Urothelium cell line (cell line): ENCODE measurements at regions not wholly inside any gene's neighbourhood (a gene's known extent, or its start where the extent isn't known, plus 50 kb on each side); places are given as distances from the start of the nearest gene placed in this dataset.
A peak's percentile ranks its signal among the peaks of the same experiment; 100 is the strongest.

Source experiments
- DNase-seq: peaks from one replicate; pipeline ENCODE4 v3.0.0; 2011; ENCODE audit warnings: low spot score, mixed read lengths
- FAIRE-seq: peaks from 2 replicates; lab custom pipeline; 2011; peaks lifted over from hg19 to GRCh38; lab: Jason Lieb, UNC

- DNase-seq (no peak), FAIRE-seq (no peak)
Observed at GRCh38 chr3:181764544-181764943, 52.8 kb downstream of the SOX2 start.

GRCh38 chr3:181770296-181770695, 58.6 kb downstream of the SOX2 start:
- FAIRE-seq (no peak), DNase-seq (no peak)

DNA sequence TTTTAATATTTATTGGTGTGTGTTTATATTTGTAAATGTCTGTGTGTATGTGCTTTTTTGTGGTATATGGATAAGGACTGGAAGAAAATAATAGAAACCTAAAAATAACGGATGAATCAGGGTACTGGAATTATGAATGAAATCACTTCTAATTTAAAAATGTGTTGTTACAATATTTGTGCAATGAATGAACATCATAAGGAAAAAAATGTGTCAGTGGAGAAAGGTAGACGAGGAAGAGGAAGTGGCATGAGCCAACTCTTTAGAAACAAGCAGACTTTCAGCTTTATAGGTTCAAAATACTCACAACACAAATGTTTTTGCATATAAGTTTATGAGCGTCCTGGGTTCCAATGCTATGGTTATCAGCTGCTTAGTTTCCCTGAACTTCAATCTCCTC, 59.4 kb downstream of the SOX2 start:
- no peak for FAIRE-seq
- DNase-seq, result no peak

DNA sequence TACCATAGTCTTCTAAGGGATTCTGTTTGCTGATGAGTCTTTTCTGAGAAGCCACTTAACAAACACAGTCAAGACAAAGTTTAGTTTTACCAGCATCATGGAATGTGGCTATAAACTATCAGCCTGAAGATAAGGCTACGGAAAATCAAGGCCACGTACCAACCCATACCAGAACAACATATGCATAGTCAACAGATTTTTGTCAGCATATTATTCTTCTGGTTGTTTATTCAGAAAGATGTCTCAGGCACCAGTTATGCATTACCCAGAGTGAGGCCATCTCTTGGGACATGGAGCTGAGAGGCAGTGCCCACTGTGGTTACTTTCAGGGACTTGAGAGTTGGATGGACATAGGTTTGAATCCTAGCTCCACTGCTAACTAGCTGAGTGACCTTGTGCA, 60.4 kb downstream of the SOX2 start:
- FAIRE-seq (no peak), DNase-seq (no peak)

GRCh38 chr3:181773921-181774320, 62.2 kb downstream of the SOX2 start:
- FAIRE-seq (no peak), DNase-seq (no peak)

- FAIRE-seq (no peak), DNase-seq (peak; percentile 51)
Observed at GRCh38 chr3:181782306-181782954, 70.7 kb downstream of the SOX2 start.

DNA sequence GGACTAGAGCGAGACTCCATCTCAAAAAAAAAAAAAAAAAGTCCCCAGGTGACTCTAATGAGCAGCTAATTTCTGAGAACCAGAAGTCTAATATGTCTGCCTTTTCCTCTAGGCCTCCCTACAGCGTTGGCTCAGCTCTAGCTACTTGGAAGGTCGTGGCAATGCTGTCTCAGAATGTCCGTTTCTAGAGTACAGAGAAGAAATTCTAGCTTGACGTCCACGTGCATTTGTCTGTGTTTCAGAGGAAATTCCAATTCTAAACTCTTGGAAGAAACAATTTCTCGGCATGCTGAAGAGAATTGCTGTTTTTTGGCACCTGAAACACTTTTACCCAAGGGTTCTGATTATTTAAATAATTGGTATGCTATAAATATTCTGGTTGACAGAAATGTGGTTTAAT, 78.8 kb downstream of the SOX2 start:
- FAIRE-seq, result no peak
- DNase-seq, result no peak

DNA sequence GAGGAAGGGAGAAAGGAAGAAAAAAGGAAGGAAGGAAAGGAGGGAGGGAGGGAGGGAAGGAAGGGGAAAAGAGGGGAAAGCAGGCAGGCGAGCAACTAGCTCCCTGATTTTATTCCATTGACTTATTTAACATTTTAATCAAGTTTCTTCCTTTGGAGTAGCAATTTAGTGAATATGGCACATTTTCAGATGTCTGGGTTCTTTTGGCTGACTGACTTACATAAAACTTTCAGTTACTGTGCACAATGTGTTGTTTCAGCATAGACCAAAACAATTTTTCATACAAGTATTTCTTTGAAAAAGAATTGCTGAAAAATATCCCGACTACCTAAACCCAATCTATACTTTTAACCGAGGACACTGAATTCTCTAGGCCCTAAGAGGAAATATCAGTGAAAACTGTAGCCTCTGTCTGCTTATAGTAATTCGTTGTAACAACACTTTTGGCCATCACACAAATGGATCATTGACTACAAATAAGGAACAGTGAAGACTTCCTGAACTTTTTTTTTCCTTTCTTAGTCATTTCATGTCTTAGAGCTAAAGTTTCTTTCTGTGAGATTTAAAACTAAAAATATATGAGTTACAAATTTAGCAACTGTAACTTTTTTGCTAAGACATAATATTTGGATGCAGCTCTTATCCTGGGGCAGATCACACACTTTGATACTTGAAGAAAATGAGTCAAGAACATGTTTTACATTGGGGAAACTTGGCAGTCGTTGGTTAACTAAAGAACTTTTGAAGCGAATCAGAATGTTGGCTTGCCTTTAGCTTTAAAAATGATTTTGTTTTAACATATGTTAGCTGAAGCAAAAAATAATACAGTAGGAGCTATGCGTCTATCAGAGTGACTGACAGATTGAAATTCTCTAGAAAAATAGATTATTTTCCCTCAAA, 79.6 kb downstream of the SOX2 start:
- FAIRE-seq (no peak), DNase-seq (no peak)

DNA sequence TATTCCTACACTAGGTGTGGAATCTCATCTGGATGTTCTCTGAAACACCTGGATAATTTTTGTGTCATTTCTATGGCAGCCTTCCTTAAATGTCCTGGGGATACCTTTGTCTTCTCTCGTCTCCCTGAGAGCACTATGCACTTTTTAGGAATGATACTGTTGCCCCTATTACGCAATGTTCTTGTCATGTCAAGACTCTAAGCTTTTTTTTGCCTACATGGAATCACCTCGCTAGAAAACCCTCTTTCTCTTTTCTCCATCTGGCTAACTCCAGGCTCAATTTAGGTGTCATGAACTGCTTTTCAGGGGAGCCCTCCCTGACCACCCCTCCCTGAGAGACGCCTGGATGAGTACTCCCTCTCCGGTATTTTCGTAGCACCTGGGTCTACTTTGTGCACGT, 81.3 kb downstream of the SOX2 start:
- DNase-seq (no peak), FAIRE-seq (no peak)

GRCh38 chr3:181794011-181794790, 82.5 kb downstream of the SOX2 start:
- no peak for FAIRE-seq
- DNase-seq, result no peak

DNA sequence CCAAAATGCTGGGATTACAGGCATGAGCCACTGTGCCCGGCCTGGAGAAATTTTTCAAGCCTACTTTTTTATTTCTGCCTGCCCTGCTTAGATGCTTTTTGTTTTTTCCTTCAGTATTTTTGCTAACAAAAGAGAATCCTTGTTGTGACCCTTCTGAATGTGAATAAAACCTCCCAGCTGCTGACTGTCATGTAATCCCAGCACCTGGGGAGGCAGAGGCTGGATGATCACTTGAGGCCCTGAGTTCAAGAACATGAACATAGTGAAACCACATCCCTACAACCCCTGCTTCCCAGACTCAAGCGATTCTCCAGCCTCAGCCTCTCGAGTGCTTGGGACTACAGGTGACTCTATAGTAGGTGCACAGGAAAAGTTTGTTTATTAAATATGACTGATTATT, 84.9 kb downstream of the SOX2 start:
- FAIRE-seq, result no peak

GRCh38 chr3:181797431-181797830, 85.7 kb downstream of the SOX2 start:
- no peak for DNase-seq
- FAIRE-seq, result no peak

More for the DNA sequence above, 84.9 kb downstream of the SOX2 start:
- no peak for DNase-seq

DNA sequence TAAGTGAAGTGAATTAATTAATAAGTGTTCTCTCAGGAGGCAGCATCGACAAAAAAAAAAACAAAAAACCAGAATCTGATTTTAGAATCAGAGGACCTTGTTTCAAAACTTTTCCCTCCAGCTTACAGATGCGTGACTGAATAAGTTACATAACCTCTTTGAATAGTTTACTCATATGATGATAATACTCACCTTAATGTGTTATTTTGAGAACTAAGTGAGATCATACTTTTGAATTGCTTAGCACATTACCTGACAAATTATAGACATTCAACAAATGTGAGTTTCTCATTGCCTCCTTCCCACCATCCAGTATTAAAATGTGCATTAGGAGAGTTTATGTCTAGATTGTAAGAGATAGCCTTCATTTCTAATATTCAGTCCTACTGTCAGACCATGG, 94.0 kb downstream of the SOX2 start:
- DNase-seq (no peak), FAIRE-seq (no peak)

GRCh38 chr3:181808053-181808452, 96.3 kb downstream of the SOX2 start:
- DNase-seq (no peak), FAIRE-seq (no peak)

DNA sequence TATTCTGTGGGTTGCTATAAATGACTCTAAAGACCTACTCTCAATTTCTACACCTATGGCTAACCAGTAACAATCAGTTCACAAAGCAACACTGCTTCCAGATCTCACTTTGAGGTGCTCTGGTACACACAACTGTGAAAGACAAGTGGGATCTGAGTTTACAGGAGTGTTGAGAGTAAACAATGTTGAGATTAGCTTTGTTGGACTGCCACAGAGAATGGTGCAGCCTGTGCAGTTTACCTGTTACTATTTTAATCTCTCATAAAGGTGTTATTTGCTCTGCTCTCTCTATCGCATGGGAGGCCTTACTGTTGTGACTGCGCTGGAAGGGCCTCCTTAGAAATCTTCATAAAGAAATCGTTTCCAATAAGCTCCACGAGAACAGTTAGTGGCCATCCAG, 112.0 kb downstream of the SOX2 start:
- DNase-seq (no peak), FAIRE-seq (no peak)

- FAIRE-seq, result no peak
- DNase-seq, result no peak
Observed at GRCh38 chr3:181824961-181825360, 113.2 kb downstream of the SOX2 start.

DNA sequence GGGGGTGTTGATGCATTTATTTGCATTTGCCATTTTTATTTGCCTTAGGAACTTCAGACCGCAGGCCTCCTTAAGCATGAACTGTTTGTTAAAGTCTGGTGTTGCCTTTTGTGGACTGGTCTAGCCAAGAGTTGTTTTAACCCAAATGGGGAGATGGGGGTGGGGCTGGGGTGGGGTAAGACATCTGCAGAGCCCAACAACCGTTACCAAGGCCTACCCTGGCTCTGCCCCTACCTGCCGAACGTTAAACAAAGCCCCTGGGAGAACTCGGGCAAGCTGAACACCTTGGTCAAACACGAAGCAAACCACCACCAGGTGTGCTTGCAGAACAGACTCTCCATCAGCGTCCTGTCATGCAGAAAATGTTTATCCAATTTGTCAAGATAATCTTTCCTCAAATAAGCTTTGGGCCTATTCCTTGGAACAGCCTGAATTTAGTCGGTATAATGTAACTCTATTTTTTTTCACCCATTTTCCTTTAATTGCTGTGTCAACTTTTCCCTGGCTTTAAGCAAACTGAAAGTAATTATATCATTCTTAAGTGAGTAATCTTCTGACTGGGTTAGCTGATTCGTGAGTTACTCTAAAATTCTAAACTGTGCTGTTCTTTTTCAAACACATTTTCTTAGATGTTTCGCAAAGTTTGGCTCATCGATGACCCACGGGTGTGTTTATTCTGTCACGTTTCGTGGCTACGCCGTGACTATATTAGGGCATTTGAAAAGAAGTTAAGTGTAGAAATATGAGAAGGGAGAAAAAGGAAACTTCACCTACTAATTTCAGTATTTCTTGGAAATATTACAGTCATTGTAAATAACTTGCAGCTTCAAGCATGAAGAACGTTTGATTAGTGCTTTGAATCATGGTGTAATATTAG, 127.6 kb downstream of the SOX2 start:
- no peak for FAIRE-seq
- no peak for DNase-seq

GRCh38 chr3:181839916-181840297, 128.2 kb downstream of the SOX2 start:
- FAIRE-seq (no peak), DNase-seq (no peak)

DNA sequence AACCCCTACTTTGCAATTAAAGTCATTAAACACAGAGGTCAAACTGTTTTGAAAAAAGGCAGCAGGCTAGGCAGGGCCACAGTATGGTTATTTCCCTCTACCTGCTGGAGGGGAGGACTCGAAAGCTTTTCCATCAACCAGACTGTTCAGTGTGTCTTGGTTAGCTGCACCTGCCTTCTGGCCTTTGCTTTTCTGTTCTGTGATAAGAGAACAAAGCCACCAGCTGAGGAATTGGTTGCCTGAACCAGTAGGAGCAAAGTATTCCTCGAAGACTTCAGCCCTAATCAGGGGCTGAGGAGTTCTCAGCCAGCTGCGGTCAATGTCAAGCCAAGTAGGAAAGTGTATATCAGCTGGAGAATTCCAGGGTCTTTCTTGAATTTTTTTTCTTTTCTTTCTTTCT, 132.5 kb downstream of the SOX2 start:
- FAIRE-seq (no peak), DNase-seq (no peak)

GRCh38 chr3:181847276-181847675, 135.6 kb downstream of the SOX2 start:
- no peak for FAIRE-seq
- no peak for DNase-seq

GRCh38 chr3:181851063-181851462, 139.3 kb downstream of the SOX2 start:
- DNase-seq (no peak), FAIRE-seq (no peak)
